Mesothelial cell of epicardium (in vitro differentiated cells): ENCODE measurements at regions not wholly inside any gene's neighbourhood (a gene's known extent, or its start where the extent isn't known, plus 50 kb on each side); places are given as distances from the start of the nearest gene placed in this dataset.

Experiments used
- DNase-seq, 2 experiments: peaks; one replicate each; pipeline ENCODE4 v3.0.0; 2021; ENCODE audit warnings: low spot score in 2 of 2; ENCODE audit not compliant: unreplicated experiment in 2 of 2
- H3K27ac Mint-ChIP-seq: 2 replicates; pipeline ENCODE4 v1.8.0; 2021; ENCODE audit warnings: mixed read lengths
- H3K27me3 Mint-ChIP-seq: 2 replicates; pipeline ENCODE4 v1.8.0; 2021; ENCODE audit warnings: low read depth, mixed read lengths
- H3K36me3 Mint-ChIP-seq: 2 replicates; pipeline ENCODE4 v1.8.0; 2021; ENCODE audit warnings: mixed read lengths
- H3K4me1 Mint-ChIP-seq: 2 replicates; pipeline ENCODE4 v1.8.0; 2021; ENCODE audit warnings: mixed read lengths
- H3K4me3 Mint-ChIP-seq: 2 replicates; pipeline ENCODE4 v1.8.0; 2021; ENCODE audit warnings: mild to moderate bottlenecking, moderate library complexity, mixed read lengths
- H3K9me3 Mint-ChIP-seq: 2 replicates; pipeline ENCODE4 v1.8.0; 2021; ENCODE audit warnings: mixed read lengths
- TF ChIP-seq, protein P1 (sequence below): fragments of 200-600 bp; sonication (generic); IDR thresholded peaks from one replicate; pipeline ENCODE4 v1.5.0; 2021; ENCODE audit warnings: antibody characterized with exemption; ENCODE audit not compliant: unreplicated experiment

DNA sequence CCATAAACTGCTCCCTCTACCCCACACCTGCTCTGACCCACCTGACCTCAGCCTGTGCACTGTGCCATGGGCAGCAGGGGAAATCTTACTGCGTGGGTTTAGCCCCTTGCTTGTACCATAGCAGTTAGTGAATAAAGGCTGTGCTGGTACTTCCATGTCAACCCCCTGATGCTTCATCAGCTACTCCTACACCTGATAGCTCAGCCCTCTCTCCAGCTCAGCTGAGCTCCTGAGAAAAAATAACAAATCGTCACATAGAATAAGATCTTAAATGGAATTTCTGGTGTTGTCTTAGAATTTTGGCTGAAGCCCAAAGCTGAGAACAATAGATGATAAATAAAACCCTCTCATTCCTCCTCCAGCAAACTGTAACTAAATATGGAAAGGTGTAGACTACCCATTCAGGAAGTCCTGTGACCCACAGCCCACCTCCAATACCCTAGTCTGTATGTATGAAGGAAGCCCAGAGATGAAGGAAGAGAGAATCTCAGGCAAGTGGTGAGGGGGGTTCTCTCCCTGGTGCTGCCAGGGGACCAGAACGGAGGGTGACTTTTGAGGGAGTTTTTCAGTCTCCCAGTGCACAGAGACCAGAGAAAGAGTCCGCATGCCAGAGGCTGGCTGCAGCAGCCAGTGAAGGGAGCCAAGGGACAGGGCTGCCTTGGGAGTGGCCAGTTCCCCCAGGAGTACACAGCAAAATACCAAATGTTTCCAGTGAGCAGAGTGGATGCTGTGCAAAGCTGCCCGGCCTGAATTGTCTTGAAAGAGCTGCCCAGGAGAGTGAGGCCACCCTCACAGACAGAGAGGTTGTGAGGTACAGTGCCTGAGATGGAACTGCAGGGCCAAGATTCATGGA, 227.3 kb downstream of the QDPR start:
- no peaks in the 10 kb centered on the region for H3K36me3 Mint-ChIP-seq
- peaks cover 5% of the 10 kb centered on the region for H3K4me1 Mint-ChIP-seq
- no peak overlapping the region for H3K27ac Mint-ChIP-seq
- peaks cover 12% of the 10 kb centered on the region for H3K27me3 Mint-ChIP-seq
- H3K4me3 Mint-ChIP-seq: no peak overlapping the region
- TF ChIP-seq, protein P1, sequence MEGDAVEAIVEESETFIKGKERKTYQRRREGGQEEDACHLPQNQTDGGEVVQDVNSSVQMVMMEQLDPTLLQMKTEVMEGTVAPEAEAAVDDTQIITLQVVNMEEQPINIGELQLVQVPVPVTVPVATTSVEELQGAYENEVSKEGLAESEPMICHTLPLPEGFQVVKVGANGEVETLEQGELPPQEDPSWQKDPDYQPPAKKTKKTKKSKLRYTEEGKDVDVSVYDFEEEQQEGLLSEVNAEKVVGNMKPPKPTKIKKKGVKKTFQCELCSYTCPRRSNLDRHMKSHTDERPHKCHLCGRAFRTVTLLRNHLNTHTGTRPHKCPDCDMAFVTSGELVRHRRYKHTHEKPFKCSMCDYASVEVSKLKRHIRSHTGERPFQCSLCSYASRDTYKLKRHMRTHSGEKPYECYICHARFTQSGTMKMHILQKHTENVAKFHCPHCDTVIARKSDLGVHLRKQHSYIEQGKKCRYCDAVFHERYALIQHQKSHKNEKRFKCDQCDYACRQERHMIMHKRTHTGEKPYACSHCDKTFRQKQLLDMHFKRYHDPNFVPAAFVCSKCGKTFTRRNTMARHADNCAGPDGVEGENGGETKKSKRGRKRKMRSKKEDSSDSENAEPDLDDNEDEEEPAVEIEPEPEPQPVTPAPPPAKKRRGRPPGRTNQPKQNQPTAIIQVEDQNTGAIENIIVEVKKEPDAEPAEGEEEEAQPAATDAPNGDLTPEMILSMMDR: no peak
- no peak for DNase-seq
- no peaks in the 10 kb centered on the region for H3K9me3 Mint-ChIP-seq

GRCh38 chr4:17283832-17284231, 228.1 kb downstream of the QDPR start:
- peaks cover 12% of the 10 kb centered on the region for H3K27me3 Mint-ChIP-seq
- H3K4me3 Mint-ChIP-seq: no peak overlapping the region
- no peaks in the 10 kb centered on the region for H3K9me3 Mint-ChIP-seq
- TF ChIP-seq, protein P1: no peak
- no peak overlapping the region for H3K27ac Mint-ChIP-seq
- peaks cover 5% of the 10 kb centered on the region for H3K4me1 Mint-ChIP-seq
- no peaks in the 10 kb centered on the region for H3K36me3 Mint-ChIP-seq
- DNase-seq: no peak

- TF ChIP-seq, protein P1: no peak
- peaks cover 5% of the 10 kb centered on the region for H3K4me1 Mint-ChIP-seq
Observed at GRCh38 chr4:17283251-17283650, 228.6 kb downstream of the QDPR start.

GRCh38 chr4:17280261-17281018, 231.4 kb downstream of the QDPR start:
- Mint-ChIP-seq H3K27me3 (peaks cover 12% of the 10 kb centered on the region), H3K36me3 (no peaks in the 10 kb centered on the region), H3K4me3 (no peak overlapping the region), H3K4me1 (peaks cover 8% of the 10 kb centered on the region), H3K27ac (no peak overlapping the region), H3K9me3 (no peaks in the 10 kb centered on the region)
- DNase-seq: no peak
- TF ChIP-seq, protein P1: no peak

More at GRCh38 chr4:17283251-17283650, 228.6 kb downstream of the QDPR start:
- no peaks in the 10 kb centered on the region for H3K36me3 Mint-ChIP-seq
- no peak overlapping the region for H3K27ac Mint-ChIP-seq
- H3K4me3 Mint-ChIP-seq: no peak overlapping the region
- H3K27me3 Mint-ChIP-seq: peaks cover 12% of the 10 kb centered on the region
- no peaks in the 10 kb centered on the region for H3K9me3 Mint-ChIP-seq
- DNase-seq: no peak

DNA sequence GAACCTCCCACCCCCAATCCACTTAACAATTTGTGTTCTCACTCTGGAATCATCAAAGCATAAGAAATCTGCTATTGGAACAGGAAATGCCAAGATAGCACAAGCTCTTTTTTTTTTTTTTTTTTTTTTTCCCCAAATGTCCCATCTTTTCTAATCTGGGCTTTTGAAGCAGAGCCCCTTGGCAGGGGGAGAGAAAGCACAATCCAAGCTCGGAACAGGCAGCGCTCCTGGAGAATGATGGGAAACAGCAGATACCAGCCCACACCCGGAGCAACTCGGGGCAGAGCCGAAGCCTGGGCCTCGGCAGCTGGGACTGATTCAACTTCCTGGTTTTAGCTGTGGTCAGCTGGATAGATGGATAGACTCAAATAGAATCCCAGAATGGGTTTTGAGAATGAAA, 235.1 kb downstream of the QDPR start:
- H3K4me1 Mint-ChIP-seq: peaks cover 3% of the 10 kb centered on the region
- no peak overlapping the region for H3K4me3 Mint-ChIP-seq
- no peak overlapping the region for H3K27ac Mint-ChIP-seq
- no peaks in the 10 kb centered on the region for H3K36me3 Mint-ChIP-seq
- H3K27me3 Mint-ChIP-seq: peaks cover 1% of the 10 kb centered on the region
- H3K9me3 Mint-ChIP-seq: no peaks in the 10 kb centered on the region
- TF ChIP-seq, protein P1: no peak
- DNase-seq: no peak
